NB4 (cell line): ENCODE measurements at regions not wholly inside any gene's neighbourhood (a gene's known extent, or its start where the extent isn't known, plus 50 kb on each side); places are given as distances from the start of the nearest gene placed in this dataset.

ENCODE experiments used
- DNase-seq: peaks from one replicate; pipeline ENCODE4 v3.0.0; 2010; ENCODE audit warnings: low read depth
- H3K4me3 ChIP-seq: one replicate; pipeline ENCODE4 v1.5.1; 2011; ENCODE audit warnings: mild to moderate bottlenecking, low read depth, low read length, moderate library complexity
- CTCF ChIP-seq: IDR thresholded peaks from one replicate; pipeline ENCODE4 v1.5.1; 2012; ENCODE audit warnings: low read depth, low read length
- MAX ChIP-seq: IDR thresholded peaks from 2 replicates; pipeline ENCODE4 v1.6.1; 2011; ENCODE audit warnings: low read depth, low read length
- MYC ChIP-seq: IDR thresholded peaks from 2 replicates; pipeline ENCODE4 v1.6.1; 2011; ENCODE audit warnings: low read depth, low read length
- POLR2A ChIP-seq: IDR thresholded peaks from 2 replicates; pipeline ENCODE4 v1.6.1; 2011; ENCODE audit warnings: mild to moderate bottlenecking; ENCODE audit not compliant: insufficient read length; ENCODE audit errors: extremely low read depth

- H3K4me3 ChIP-seq = no peak overlapping the region
- TF ChIP-seq MYC (no peak), POLR2A (no peak), CTCF (no peak), MAX (no peak)
- no peak for DNase-seq
Observed at GRCh38 chr1:188463919-188464318, 1635.2 kb downstream of the PLA2G4A start.

GRCh38 chr1:188466539-188466938 lies 1637.8 kb downstream of the PLA2G4A start:
- TF ChIP-seq POLR2A (no peak), MYC (no peak), CTCF (no peak), MAX (no peak)
- DNase-seq = no peak
- H3K4me3 ChIP-seq = no peak overlapping the region

- no peak for TF ChIP-seq POLR2A
- no peak for TF ChIP-seq MAX
- no peak for TF ChIP-seq MYC
- TF ChIP-seq CTCF = no peak
Observed at GRCh38 chr1:188476606-188477005, 1647.9 kb downstream of the PLA2G4A start.

GRCh38 chr1:188489336-188490112 lies 1660.8 kb downstream of the PLA2G4A start:
- TF ChIP-seq MAX (no peak), MYC (no peak), CTCF (no peak), POLR2A (no peak)
- no peak for DNase-seq

More at GRCh38 chr1:188476606-188477005, 1647.9 kb downstream of the PLA2G4A start:
- no peak overlapping the region for H3K4me3 ChIP-seq
- DNase-seq = no peak

GRCh38 chr1:188496506-188496905 lies 1667.8 kb downstream of the PLA2G4A start:
- no peak for TF ChIP-seq CTCF
- no peak for TF ChIP-seq MYC
- TF ChIP-seq POLR2A = no peak
- no peak for TF ChIP-seq MAX
- no peak for DNase-seq
- no peak overlapping the region for H3K4me3 ChIP-seq

More at GRCh38 chr1:188489336-188490112, 1660.8 kb downstream of the PLA2G4A start:
- H3K4me3 ChIP-seq = no peak overlapping the region
